COLO829 (cell line): ENCODE measurements at regions not wholly inside any gene's neighbourhood (a gene's known extent, or its start where the extent isn't known, plus 50 kb on each side); places are given as distances from the start of the nearest gene placed in this dataset.
"Not testable (repeated sequence)": the region's sequence is repeated elsewhere in the genome, so short reads cannot be mapped to it uniquely, and the experiment has no call there.

ENCODE experiments used
- DNase-seq: peaks from one replicate; pipeline ENCODE4 v3.0.0; 2012; ENCODE audit warnings: low spot score

GRCh38 chr20:43404878-43405277, 52.8 kb upstream of the SRSF6 start:
- DNase-seq: no peak

- not testable (repeated sequence) for DNase-seq
Observed at GRCh38 chr20:43400882-43401281, 56.8 kb upstream of the SRSF6 start.

- DNase-seq: no peak
Observed at GRCh38 chr20:43398676-43399324, 58.9 kb upstream of the SRSF6 start.

GRCh38 chr20:43397147-43397546, 60.5 kb upstream of the SRSF6 start:
- no peak for DNase-seq

GRCh38 chr20:43393052-43393451, 64.6 kb upstream of the SRSF6 start:
- no peak for DNase-seq

- DNase-seq: no peak
Observed at GRCh38 chr20:43392561-43392960, 65.1 kb upstream of the SRSF6 start.

- DNase-seq: no peak
Observed at GRCh38 chr20:43389839-43390626, 67.7 kb upstream of the SRSF6 start.

GRCh38 chr20:43389211-43389610, 68.5 kb upstream of the SRSF6 start:
- no peak for DNase-seq

DNA sequence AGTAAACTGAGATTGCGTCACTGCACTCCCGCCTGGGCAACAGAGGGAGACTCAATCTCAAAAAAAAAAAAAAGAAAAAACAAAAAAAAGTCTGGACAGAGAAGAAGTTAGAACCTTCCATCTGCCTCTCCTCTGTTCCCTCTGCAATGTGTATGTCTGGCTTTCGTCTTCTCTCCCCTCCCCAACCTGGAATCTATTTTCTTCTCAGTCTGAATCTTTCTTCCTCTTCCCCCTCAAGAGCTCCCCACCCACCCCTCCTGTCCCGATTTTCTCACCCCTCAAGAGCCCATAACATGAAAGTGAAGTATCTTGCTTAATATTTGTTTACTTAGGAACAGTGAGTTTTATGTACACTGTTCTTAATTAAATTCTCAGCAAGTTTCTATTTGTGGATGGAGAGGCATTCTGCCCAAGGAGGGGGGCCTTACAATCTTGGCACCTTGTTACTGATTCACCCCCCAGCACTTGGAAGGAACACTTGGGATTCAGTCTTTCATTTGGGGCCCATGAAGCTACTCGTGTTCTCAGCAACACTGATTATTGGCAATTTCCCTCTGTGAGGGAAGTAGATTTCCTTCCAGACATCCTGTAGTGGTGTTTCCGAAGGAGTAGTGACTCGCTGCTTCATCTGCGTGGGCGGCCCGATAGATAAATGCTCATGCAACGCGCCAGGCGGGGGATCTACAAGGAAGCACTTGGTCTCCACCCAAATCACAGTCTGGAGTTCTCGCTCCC, 69.3 kb upstream of the SRSF6 start:
- no peak for DNase-seq

DNA sequence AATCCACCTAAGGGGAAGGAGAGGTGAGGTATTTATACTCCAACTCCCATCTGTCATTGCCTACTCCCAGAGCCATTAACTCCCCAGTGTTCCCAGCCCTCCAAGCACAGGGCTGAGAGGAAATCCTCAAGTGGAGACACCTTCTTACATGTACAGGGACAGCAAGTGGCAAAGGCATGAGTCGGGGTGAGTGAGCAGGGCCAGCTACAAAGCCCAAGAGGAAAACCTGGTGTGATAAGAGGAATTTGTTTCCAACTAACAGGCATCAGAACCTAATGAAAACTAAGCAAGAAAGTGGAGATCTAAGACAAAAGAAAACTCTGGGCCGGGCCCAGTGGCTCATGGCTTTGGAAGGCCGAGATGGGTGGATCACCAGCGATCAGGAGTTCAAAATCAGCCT, 70.0 kb upstream of the SRSF6 start:
- DNase-seq: no peak

GRCh38 chr20:43386878-43387277, 70.8 kb upstream of the SRSF6 start:
- no peak for DNase-seq

- DNase-seq: no peak
Observed at GRCh38 chr20:43385914-43386313, 71.8 kb upstream of the SRSF6 start.

- no peak for DNase-seq
Observed at GRCh38 chr20:43384101-43384940, 73.4 kb upstream of the SRSF6 start.

GRCh38 chr20:43383026-43383795, 74.5 kb upstream of the SRSF6 start:
- DNase-seq: no peak

DNA sequence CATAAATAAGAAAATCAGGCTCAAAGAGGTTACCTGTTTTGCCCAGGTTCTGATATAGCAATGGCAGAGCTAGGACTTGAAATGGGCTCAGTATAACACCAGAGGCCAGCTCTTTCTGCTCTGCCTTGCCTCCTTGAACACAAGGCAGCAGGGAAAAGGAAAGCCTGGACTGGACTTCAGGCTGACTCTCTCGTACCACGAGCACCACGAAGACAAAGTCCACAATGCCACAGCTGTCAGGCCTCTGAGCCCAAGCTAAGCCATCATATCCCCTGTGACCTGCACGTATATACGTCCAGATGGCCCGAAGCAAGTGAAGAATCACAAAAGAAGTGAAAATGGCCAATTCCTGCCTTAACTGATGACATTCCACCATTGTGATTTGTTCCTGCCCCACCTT, 75.6 kb upstream of the SRSF6 start:
- not testable (repeated sequence) for DNase-seq

DNA sequence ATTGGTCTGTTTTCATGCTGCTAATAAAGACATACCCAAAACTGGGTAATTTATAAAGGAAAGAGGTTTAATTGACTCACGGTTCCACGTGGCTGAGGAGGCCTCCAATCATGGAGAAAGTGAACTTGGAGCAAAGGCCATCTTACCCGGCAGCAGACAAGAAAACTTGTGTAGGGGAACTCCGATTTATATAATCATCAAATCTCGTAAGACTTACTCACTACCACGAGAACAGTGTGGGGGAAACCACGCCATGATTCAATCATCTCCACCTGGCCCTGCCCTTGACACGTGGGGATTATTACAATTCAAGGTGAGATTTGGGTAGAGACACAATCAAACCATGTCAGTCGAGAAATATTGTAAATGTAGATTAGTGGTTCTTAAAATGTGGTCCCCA, 76.2 kb upstream of the SRSF6 start:
- DNase-seq: not testable (repeated sequence)

DNA sequence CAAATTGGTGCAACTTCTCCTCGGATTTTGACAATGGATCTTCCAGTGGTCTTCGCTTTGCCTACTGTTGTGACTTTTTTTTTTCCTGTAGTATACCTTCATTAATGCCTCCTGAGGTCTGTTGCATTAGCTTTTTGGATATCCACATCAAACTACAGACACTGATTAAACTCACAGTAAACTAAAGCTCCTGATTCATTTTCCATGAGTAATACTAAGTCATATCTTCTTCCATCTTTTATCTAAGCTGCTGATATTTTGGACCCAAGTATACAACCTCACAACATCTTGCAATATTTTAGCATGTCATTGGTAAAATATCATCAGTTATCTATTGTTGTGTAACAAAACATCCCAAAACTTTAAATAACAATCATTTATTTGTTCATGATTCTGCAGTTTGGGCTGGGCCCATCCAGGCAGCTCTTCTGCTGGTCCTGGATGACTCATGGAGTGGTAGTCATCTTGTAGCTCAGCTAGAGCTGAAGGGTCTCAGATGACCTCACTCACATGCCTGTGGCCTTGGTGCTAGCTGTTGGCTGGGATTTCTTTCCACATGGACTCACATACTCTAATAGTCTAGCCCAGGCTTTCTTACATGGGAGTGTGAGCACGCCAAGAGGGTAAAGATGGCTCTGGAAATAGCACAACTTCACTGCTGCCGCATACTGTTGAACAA, 78.3 kb upstream of the SRSF6 start:
- no peak for DNase-seq

GRCh38 chr20:43376831-43377230, 80.9 kb upstream of the SRSF6 start:
- no peak for DNase-seq

DNA sequence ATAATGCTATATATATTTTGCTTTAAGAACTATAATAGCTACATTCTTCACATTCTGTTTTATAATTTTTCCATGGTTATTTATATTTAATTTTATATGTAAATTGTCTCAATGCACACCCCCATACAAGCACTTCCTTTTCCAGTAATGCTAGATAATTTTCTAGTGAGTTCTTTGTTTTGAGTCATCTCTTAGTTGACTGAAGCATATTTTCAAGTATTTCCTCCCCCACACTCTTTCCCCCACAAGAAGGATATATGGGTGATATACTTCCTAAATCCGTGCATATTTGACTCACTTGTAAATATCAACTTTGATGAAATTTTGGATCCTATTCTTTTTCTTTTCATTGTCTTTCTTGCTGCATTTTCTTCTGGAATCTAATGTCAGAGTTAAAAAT, 82.1 kb upstream of the SRSF6 start:
- no peak for DNase-seq

GRCh38 chr20:43372051-43372450, 85.6 kb upstream of the SRSF6 start:
- DNase-seq: no peak

DNA sequence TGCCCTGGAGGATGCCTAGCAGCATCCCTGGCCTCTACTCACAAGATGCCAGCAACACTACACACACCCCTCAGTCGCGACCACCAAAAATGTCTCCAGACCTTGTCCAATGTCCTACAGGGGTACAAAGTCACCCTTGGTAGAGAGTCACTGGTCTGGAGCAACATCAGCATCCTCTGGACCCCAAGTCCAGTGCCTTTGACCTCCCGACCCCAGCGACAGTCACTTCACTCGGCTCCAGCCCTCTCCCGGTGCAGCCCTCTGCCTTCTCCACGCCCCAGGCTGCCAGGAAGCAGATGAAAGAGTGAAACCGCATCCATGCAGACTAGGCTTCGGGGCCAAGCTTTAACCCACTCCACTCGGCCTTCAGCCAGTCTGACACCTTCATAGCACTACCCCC, 92.0 kb upstream of the SRSF6 start:
- no peak for DNase-seq
